Loucy (cell line): ENCODE measurements at regions not wholly inside any gene's neighbourhood (a gene's known extent, or its start where the extent isn't known, plus 50 kb on each side); places are given as distances from the start of the nearest gene placed in this dataset.

ENCODE experiments used
- EZH2phosphoT487 ChIP-seq: fragments of 200-600 bp; IDR thresholded peaks from 2 replicates; pipeline ENCODE4 v1.6.1; 2018; ENCODE audit warnings: antibody characterized with exemption, mild to moderate bottlenecking, moderate library complexity, borderline replicate concordance
- TF ChIP-seq, protein P1 (sequence below): fragments of 200-600 bp; sonication (generic); conservative IDR thresholded peaks from 2 replicates; pipeline ENCODE4 v1.5.1; 2014; ENCODE audit warnings: mild to moderate bottlenecking, antibody characterized with exemption, low read length

DNA sequence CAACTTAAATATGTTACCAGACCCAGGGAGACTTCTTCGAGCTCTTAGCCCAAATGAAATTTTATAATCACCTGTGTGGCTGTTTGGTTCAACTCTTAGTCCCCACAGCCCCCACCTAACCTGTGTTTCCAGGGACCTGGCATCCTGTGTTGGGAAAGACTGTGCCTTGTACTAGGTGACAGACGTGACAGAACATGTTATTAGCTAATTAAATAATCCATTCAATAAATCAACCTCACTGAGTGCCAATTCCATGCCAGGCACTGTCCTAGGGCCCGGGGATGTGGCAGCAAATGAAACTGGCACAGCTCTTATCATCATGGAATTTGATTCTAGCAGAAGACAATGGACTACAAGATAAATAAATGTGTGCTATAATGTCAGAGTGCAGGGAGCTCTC, 431.9 kb downstream of the MIAT start:
- TF ChIP-seq, protein P1, sequence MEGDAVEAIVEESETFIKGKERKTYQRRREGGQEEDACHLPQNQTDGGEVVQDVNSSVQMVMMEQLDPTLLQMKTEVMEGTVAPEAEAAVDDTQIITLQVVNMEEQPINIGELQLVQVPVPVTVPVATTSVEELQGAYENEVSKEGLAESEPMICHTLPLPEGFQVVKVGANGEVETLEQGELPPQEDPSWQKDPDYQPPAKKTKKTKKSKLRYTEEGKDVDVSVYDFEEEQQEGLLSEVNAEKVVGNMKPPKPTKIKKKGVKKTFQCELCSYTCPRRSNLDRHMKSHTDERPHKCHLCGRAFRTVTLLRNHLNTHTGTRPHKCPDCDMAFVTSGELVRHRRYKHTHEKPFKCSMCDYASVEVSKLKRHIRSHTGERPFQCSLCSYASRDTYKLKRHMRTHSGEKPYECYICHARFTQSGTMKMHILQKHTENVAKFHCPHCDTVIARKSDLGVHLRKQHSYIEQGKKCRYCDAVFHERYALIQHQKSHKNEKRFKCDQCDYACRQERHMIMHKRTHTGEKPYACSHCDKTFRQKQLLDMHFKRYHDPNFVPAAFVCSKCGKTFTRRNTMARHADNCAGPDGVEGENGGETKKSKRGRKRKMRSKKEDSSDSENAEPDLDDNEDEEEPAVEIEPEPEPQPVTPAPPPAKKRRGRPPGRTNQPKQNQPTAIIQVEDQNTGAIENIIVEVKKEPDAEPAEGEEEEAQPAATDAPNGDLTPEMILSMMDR = no peak
- TF ChIP-seq EZH2phosphoT487 = no peak
